ENCODE measurements at regions not wholly inside any gene's neighbourhood (a gene's known extent, or its start where the extent isn't known, plus 50 kb on each side); places are given as distances from the start of the nearest gene placed in this dataset.
"Not testable (repeated sequence)": the region's sequence is repeated elsewhere in the genome, so short reads cannot be mapped to it uniquely, and the experiment has no call there.

DNA sequence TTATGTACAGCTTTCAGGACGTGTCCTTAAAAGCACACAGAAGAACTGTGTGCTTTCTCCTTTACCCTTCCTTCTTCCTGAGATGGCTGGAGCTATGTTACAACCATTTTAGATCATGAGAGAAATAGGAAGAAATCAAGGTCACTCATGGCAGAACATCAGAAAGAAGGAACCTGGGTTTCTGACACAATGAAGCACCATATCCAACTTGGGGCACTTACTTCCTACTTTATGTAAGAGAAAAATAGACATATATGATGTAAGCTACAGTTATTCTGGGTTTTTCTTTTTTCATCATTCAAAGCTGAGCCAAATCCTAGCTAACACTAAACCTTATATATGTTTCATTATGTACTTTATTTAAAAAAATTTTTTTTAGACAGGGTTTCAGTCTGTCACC lies 79.5 kb downstream of the FAM161A start:
- DNase-seq = no peak

DNA sequence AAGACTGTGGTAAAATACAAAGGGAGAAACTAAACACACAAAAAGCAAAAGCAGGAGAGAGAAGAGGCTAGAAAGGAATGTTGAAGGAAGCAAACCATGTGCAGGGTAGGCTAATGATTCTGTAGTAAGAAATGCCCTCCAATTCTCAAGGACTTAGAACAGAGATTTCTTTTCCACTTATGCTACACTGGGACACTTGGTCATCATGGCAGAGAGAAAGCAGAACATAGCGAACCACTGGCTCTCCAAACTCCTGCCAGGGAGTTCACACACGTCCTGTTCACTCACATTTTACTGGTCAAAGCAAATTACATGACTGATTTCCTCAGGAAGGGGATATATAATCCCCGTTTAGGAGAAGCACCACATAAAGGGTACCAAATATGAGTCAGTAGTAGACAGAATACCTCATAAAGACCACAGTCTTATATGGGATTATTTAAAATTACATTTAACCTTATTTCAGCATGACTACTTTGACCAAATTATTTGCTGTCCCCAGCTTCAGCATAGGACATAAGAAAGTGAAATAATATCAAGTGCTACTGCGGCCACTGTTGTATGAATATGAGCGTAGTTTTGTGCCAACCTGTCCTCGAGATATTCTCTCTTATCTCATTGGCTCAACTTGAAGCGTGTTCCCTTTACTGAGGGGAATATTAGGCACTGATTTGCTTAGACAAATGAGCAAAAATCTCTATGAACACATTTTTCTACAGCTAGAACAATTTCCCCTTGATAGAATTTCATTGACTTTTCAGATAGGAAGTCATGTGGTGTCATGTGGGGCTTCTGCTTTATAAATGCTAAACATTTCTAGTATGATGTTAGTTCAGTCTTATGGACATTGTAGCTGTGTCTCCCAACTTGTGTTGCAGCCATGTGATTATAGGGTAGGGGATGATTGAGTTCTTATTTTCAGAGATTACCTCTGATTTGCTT lies 81.7 kb downstream of the FAM161A start:
- no peak for DNase-seq

DNA sequence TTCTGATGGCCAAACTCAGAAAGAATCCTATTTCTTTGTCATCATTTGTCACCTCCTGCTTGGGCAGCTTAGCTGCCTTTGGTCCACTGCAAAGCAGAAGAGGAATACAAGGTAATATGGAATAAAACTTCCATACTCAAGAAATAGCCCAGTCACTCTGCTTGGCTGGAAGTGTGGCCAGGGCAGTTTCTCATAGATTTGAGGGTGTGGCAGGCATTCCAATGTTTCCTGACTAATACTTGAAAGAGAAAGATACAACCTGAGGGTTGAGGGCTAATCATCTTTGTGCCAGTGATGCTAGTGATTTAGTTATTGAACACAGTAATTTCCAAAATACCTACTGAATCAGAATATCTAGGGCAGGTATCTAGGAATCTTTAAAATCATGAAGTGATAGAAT lies 83.1 kb downstream of the FAM161A start:
- no peak for DNase-seq

DNA sequence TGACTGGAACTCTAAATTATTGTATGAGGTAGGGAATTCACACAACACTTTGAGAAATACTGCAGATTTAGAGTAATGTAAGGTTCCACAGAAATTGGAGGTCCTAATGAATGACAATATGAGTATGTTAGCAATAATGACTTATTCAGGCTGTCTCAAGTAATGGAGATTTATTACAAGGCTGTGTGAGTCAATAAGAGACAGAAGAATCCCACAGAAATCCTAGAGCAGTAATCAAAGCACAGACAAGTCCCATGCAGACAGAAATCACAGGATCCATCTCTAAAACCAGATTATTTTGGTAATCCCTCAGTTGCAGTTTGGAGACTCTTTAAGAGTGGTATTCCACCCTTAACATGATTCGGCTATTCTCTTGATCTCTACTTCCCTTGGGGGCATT lies 83.6 kb downstream of the FAM161A start:
- DNase-seq = no peak

DNA sequence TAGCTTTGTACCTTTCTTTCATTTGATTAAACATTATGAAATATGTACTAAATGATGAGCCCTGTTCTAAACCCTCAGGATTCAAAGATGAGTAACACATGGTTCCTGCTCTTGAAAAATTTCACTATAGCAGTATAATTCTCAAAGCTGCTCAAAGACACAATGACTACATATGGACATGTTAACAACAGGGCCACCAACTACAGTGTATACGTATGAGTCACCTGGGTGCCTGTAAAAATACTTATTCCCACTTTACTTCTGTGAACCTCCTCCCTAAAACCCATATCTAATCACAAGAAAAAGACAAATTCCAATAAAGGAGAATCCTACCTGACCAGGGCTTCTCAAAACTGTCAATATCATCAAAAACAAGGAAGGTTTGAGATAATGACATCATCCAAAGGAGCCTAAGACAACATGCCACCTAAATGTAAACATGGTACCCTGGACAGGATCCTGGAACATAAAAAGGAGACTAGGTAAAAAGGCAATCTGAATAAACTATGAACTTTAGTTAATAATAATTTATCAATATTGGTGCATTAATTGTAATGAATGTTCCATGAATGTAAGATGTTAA lies 84.7 kb downstream of the FAM161A start:
- no peak for DNase-seq

DNA sequence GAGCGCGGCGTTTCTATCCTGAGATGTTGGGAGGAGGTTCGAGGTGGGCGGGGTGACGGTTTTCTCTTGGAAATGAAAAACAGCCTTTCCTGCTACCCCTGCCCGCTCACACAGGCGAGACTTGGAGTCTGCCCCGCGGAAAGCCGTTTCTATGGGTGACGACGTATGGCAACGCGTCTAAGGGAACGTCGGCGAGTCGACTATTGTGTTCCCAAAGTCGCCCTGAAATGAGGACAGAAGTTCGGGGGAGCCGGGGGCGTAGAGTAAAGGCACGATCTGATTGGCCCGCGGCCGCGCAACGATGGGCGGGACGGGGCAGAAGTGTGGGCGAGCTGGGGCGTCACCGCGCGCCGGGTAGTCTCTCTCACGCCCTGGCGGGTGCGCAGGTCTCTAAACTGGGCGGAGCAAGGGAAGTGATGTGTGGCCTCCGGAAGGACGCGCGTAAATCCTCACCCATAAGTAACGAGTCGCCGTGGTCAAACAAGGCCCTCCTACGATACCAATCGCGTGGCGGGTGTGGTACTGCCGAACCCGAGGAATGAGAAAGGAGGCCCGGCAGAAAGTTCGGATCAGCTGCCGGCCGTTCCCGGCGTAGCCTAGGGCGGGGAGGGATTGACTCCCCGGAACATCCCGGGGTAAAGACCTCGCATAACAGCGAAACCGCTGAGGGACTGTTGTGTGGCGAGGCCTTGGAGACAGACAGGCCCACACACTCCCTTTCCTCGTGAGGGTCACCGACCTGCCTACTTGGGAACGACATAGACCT lies 89.6 kb downstream of the FAM161A start:
- peak; percentile 95 for DNase-seq

DNA sequence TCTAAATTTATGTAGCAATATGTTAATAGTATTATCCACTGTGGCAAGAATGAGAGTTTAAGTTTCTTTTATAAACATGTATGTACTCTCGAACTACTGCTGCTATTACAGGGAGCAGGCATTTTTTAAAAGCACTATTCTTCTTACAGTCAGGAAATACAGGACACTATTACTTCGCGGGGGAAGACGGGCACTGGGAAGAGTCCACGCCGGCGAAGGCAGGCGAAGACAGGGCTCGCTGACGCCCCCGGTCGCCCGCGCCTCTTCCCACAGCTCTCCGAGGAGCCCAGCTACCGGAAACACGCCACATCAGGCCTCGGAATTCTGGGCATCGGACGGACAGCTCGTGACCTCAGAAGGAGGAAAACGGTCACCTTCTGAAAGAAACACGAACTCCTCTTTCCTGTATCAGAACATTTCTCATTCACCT lies 90.2 kb downstream of the FAM161A start:
- DNase-seq = peak; percentile 60

DNA sequence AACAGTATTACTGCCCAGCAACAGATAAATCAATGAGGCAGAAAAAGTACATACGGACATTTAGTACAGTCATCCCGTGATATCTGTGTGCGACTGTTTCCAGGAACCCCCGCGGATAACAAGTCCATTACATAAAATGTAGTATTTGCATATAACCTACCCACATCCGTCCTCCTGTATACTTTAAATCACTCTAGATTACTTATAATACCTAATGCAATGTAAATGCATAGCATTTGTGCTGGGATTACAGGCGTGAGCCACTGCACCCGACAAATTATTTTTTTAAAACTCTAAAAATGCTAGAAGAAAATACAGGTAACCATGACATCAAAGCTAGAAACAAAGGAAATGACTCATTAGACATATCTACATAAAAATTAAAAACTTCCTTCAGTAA lies 91.6 kb downstream of the FAM161A start:
- no peak for DNase-seq

DNA sequence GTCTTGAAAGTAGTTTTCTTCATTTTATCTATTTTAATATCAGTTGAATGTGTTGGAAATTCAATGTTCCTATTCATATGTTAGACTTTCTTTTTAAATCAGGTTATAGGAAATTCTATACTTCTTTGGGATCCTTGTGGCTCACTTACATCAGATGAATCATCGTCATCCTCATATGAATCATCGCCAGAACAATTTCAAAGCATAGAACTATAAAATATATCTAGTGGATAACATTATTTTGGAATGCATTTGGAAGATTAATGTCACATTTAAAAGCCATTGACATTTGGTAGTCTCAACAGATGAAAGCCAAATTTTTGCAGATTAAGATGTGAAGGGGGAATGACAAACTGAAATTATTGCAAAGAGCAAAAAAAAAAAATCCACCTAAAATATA lies 94.1 kb downstream of the FAM161A start:
- DNase-seq = no peak

DNA sequence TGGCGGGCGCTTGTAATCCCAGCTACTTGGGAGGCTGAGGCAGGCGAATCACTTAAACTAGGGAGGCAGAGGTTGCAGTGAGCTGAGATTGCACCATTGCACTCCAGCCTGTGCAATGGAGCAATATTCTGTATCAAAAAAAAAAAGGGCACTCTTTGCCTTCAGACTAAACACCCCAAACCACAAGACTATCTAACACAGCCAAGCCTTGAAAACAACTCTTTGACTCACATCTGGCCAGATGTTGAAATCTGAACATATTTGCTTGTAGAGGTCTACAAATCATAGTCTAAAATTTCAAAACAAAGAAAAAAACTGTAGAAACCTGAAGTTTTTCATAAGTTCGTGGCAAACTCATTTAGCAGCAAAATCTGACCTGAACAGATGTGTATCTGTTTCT lies 94.9 kb downstream of the FAM161A start:
- no peak for DNase-seq

DNA sequence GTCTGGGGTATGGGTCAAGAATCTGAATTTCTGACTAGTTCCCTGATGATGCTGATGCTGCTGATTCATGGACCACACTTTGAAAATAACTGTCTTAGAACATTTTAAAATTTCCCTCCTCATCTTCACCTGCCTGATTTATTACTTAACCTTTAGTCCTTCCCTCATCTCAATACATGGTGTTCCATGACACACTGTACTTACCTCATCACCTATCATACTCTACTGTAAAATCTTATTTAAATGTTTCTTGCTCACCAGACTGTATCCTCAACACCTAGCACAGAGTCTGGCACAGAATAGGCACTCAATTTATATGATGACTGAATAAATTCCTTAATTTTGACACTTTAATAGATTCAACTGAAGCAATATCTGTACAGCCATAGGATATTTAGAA lies 95.7 kb downstream of the FAM161A start:
- DNase-seq = no peak

DNA sequence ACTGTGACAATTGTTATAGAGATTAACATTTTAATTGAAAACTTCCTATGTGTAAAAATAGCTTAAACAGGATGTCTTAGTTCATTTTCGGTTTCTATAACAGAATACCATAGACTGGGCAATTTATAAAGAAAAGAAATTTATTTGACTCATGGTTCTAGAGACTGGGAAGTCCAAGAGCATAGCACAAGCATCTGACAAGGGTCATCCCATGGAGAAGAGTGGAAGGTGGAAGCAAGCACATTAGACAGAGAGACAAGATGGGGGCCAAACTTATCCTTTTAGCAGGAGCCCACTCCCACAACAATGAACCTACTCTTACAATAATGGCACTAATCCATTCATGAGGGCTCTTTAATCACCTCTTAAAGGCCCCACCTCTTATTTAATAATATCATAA lies 100.3 kb downstream of the FAM161A start:
- DNase-seq = no peak

DNA sequence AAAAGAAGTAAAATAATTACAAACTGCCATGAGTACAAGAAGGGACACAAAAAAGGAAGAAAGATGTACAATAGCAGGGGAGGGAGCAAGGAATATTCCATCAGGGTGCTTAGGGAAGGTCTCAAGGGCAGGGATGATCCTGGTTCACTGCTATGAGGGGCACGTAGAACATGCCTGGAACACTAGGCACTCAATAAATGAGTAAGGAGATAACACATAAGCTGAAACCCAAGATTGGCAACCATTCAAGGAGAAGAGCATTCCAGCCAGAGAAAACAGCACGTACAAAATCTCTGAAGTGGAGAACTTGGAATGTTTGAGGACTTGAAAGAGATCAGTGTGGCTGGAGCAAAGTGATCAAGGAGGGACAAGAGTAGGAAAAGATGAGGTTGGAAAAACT lies 103.2 kb downstream of the FAM161A start:
- no peak for DNase-seq

DNA sequence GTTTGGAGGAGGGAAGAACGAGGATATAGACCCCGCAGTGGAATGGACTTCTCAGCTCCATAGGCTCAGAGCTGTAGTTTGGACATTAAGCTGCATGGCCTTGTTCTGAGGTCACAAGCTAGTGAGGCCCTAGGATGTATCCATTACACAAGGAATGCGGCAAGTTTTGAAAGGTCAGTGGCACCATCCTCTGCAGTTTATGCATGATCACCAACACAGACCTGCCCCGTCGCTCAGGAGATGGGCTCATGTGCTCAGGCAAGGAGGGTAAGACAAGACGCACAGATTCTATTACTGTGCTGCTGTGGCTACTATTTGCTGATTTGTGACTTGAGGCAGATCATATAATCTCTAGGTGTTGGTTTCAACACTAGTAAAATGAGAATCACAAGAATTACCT lies 110.9 kb downstream of the FAM161A start:
- DNase-seq = no peak

DNA sequence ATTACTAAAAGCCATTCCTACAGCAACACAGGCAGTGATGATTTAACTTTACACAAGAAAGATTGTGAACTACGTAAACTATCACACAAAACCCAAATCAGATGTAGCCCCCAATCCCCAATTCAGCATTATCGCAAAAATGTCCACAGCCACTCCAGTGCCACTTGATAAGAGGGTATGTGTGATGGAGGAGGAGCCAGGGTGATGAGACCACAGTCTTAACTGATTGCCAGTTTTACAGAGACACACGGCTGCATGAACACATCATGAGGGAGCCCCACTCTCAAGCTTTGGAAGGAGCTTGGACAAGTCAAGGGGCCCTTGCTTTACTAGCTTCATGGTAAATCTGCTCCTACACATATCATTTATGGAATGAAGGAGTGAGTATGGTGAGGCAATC lies 116.0 kb downstream of the FAM161A start:
- no peak for DNase-seq

DNA sequence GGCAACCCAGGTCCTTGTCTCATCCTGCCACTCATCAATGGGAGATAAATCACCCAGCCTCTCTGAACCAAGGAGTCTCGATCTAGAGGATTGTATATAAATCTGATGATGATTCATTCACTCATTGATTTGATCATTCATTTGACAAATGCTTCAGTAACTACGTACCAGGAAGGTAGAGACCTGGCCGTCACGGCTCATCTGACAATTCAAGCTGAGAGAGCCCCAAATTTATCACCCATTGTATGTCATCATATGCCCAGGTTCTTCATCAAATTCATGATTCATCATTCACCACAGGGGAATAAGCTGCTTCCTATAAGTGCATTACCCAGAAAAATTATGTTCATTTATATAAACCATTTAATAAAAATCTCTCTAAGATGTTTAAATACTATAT lies 116.9 kb downstream of the FAM161A start:
- no peak for DNase-seq

DNA sequence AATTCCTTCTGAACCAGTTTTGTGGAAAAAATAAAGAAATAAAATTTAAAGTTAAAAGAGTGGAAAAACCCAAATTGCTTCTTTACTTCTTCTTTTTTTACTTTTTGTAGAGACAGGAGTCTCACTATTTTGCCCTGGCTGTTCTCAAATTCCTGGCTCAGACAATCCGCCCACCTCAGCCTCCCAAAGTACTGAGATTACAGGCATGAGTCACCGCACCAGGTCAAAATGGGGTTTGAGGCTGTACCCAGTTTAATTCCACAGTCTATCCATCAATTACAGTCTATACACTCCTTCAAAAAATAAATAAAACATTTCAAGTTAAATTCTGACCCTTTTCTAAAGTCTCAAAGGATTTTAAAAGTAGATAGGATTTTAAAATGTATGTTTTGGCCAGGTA lies 120.3 kb downstream of the FAM161A start:
- no peak for DNase-seq

DNA sequence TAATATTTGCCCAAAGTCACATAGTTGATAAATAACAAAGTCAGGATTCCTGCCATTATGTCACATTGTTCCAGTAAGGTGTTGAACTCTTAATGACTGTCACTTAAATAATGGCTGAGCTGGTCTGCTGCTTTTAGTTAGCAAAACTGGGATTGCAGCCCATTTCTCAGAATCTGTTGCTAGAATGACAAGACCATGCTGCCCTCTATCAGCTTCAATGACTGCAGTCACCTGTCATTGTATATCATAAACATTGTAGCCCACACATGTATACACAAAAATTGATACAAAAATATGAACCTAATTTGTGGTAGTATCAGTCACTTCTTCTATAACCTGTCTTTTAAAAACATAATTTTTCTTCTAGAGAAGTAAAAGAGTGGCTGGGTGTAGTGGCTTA lies 121.1 kb downstream of the FAM161A start:
- DNase-seq = no peak

DNA sequence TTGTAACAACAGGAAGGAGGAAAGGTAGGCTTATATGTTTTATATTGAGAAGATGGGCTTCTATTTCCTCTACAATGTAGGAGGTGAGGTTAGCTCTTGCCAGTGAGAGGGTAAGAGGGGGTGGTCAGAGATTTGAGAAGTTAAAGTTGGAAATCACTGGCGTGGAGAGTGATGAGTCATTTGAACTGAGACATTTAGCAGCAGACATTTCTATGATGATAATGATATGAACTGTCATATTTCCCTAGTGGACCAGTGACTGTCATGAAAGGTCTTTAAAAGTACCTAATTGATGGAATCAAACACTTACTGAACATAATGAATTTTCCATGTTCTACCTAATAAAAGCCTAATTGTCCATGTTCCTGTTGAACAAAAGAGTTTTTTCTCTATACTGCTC lies 126.1 kb downstream of the FAM161A start:
- no peak for DNase-seq

DNA sequence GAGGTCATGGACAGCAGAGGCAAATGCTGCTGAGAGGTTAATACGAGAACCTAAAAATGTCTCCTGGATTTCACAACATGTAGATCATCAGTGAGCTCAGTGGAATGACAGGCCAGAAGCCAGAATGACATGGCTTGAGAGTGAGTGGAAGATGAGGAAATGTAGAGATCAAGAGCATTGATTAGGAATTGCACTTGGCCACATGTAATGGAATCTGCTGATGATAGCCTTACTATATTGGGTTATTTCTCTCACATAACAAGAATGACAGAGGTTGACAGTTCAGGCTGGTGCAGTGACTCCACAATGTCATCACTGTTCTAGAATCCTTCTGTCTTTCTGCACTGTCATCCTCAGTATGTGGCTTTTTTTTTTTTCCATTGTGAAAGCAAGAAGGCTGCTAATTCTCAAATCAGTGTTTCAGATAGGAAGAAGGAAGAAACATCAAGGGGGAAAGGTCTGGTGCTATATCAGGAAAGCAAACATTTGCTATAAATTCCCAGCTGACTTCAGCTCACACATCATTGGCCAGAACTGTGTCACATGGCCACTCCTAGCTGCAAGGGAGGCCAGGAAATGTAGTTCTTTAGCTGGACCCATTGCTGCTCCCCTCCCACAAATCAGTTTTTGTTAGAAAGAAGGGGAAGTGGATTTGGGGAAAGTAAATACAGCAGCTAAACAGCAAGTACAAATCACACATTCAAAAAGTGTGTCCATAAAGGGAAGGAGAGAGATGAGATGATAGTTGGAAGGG lies 127.2 kb downstream of the FAM161A start:
- DNase-seq = no peak

DNA sequence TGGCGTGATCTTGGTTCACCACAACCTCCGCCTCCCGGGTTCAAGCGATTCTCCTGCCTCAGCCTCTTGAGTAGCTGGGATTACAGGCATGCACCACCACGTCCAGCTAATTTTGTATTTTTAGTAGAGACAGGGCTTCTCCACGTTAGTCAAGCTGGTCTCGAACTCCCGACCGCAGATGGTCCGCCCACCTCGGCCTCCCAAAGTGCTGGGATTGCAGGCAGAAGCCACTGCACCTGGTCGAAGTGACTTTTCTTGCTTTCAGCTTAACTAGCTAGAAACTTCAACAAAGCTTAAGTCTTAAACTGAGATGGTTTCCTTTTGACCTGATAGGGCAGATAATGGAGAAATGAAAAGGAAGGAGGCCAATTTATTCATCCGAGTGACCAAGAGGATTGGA lies 130.5 kb downstream of the FAM161A start:
- DNase-seq = not testable (repeated sequence)

DNA sequence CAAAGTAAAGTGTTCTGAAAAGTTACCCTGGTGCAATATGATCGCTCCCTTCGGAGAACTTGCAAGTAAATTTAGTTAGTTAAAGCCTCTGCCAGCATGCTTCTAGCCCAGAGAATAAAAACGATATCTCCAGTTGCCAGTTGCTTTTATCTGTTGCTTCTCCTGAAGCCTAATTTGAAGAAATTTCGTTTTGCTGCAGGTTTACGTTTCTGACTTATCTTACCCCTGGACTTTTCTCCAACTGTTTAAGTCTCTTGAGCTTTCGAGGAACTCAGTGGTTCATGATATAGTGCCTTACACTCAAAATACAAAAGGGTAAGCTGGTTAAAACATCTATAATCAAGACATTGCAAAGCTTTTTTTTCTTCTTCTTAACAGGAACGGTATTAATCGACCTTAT lies 131.1 kb downstream of the FAM161A start:
- no peak for DNase-seq

DNA sequence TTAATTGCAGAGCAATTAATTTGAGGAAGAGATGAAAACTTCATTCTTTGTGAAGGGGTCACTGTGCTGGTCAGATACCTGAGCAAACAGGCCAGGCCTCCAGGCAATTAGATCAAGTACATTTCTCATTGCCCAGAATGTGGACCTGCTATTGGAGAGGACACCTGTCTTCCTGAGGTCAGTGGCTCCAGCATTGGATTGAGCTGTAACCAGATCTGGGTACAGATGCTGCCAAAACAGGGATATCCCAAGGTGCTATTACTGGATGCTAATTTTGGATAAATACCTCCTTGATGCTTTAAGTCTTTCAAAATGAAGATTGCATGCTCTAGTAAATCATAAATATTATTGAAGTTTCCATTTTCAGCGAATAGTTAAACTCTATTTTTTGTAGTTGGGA lies 131.5 kb downstream of the FAM161A start:
- no peak for DNase-seq

Data from NCI-H187 treated with DMSO at 0.1 percent for 48 hours (cell line).